ENCODE measurements at regions not wholly inside any gene's neighbourhood (a gene's known extent, or its start where the extent isn't known, plus 50 kb on each side); places are given as distances from the start of the nearest gene placed in this dataset.

GRCh38 chr4:18611026-18611425, 589.5 kb upstream of the LCORL start:
- TF ChIP-seq, protein P1, sequence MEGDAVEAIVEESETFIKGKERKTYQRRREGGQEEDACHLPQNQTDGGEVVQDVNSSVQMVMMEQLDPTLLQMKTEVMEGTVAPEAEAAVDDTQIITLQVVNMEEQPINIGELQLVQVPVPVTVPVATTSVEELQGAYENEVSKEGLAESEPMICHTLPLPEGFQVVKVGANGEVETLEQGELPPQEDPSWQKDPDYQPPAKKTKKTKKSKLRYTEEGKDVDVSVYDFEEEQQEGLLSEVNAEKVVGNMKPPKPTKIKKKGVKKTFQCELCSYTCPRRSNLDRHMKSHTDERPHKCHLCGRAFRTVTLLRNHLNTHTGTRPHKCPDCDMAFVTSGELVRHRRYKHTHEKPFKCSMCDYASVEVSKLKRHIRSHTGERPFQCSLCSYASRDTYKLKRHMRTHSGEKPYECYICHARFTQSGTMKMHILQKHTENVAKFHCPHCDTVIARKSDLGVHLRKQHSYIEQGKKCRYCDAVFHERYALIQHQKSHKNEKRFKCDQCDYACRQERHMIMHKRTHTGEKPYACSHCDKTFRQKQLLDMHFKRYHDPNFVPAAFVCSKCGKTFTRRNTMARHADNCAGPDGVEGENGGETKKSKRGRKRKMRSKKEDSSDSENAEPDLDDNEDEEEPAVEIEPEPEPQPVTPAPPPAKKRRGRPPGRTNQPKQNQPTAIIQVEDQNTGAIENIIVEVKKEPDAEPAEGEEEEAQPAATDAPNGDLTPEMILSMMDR (IDR thresholded peaks at IDR 0.05): no peak
- no peak for TF ChIP-seq POLR2A (IDR thresholded peaks at IDR 0.05)

All from heart left ventricle (tissue), 13 donors.